ENCODE measurements at regions not wholly inside any gene's neighbourhood (a gene's known extent, or its start where the extent isn't known, plus 50 kb on each side); places are given as distances from the start of the nearest gene placed in this dataset.

DNA sequence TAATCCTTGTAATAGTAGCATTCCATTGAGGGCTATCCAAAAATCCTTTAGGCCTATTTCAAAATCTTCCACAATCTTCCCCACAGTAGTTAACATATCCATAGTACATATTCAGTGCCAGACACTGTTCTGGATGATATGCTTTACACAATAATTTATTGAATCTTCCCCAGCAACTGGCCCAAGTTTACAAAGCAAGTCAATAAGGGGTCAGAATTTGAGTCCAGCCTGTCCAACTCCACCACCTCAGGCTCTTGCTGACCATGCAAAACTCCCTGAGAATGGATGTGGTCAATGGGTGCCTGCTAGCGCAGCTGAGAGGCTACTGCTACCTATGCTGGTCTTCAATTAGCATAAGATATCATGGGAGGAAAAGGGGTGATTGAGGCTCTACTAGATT, 529.6 kb downstream of the FGF9 start:
- Histone ChIP-seq H3K27me3 (ENCODE audit: control insufficient read depth, insufficient read depth, low read length) (no peaks in the 10 kb centered on the region), H3K9me3 (ENCODE audit: control insufficient read depth, insufficient read depth, low read length) (no peaks in the 10 kb centered on the region), H3K4me3 (ENCODE audit: low read depth, low read length) (no peak overlapping the region), H3K27ac (ENCODE audit: low read depth, low read length) (no peak overlapping the region)
- TF ChIP-seq, protein P1, sequence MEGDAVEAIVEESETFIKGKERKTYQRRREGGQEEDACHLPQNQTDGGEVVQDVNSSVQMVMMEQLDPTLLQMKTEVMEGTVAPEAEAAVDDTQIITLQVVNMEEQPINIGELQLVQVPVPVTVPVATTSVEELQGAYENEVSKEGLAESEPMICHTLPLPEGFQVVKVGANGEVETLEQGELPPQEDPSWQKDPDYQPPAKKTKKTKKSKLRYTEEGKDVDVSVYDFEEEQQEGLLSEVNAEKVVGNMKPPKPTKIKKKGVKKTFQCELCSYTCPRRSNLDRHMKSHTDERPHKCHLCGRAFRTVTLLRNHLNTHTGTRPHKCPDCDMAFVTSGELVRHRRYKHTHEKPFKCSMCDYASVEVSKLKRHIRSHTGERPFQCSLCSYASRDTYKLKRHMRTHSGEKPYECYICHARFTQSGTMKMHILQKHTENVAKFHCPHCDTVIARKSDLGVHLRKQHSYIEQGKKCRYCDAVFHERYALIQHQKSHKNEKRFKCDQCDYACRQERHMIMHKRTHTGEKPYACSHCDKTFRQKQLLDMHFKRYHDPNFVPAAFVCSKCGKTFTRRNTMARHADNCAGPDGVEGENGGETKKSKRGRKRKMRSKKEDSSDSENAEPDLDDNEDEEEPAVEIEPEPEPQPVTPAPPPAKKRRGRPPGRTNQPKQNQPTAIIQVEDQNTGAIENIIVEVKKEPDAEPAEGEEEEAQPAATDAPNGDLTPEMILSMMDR (IDR thresholded peaks at IDR 0.05; ENCODE audit: low read depth, low read length) = no peak
- ChIA-PET CTCF (no interaction called here), POLR2A (no interaction called here)
- DNase-seq (ENCODE audit: low read depth, low spot score) = no peak

DNA sequence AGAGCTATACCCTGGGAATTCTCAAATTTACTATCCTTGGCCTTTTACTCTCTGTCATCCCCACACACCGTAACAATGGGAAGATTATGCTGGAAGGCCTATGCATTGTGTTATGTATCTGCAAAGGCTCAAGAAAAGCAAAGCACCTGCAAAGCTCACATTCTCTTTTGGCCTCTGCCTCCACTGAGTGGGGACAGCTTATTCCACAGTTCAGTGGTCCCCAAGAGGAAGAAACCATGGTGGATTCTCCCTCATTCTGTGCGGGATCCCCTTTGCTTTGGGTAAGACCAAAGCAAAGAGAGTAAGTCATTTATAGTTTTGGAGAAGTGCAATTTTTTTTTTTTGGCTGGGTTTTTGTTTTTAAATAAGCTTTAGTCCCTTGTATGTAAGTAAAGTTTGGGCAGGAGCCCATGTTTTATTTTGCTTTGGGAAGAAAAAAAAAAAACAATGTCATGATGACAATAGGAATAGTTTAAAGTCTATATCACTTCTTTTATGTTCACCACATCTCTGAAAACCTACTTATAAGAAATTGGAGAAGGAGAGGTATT, 530.6 kb downstream of the FGF9 start:
- TF ChIP-seq, protein P1 (IDR thresholded peaks at IDR 0.05; ENCODE audit: low read depth, low read length) = no peak
- ChIA-PET POLR2A (no interaction called here), CTCF (no interaction called here)
- Histone ChIP-seq H3K27ac (ENCODE audit: low read depth, low read length) (no peak overlapping the region), H3K4me3 (ENCODE audit: low read depth, low read length) (no peak overlapping the region), H3K9me3 (ENCODE audit: control insufficient read depth, insufficient read depth, low read length) (no peaks in the 10 kb centered on the region), H3K27me3 (ENCODE audit: control insufficient read depth, insufficient read depth, low read length) (no peaks in the 10 kb centered on the region)
- DNase-seq (ENCODE audit: low read depth, low spot score) = no peak

DNA sequence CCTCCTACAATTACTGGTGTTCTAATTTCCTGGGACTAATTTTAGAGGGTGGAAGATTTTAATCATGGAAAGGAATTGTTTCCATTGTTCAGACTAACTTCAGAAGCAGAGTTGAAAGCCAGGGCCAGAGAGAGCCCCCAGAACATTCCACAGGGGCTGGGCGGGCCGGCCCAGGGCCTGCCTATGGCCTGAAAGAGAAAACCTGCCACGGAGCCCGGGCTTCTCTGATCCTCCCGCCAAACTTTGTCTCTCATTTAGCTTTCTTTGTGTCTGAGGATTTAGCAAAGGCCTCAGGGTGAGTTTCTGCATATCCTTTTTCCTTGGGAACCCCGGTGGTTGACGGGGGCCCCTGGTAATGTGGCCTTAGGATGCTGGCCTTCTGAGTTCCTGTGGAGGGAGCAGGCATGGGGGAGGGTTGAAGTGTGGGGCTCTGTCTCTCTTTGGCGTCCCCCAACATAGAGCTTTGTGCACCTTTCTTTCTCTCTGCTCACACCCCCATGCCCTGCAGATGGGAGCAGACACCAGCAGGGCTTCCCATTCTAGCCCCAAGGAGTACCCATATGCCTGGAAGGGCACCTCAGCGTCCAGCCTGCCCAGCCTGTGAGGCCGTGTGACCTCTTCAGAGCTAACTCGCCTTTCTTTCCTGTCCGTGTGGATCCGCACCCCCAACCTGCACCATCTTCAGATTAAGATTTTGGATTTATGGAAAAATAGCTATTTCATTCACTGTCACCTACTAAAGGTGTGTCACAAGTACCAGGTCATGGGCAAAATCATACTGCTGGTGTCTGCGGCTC, 539.5 kb downstream of the FGF9 start:
- H3K27me3 ChIP-seq (ENCODE audit: control insufficient read depth, insufficient read depth, low read length) = no peaks in the 10 kb centered on the region
- POLR2A ChIA-PET = no interaction called here
- H3K27ac ChIP-seq (ENCODE audit: low read depth, low read length) = no peak overlapping the region
- CTCF ChIA-PET = no interaction called here
- H3K9me3 ChIP-seq (ENCODE audit: control insufficient read depth, insufficient read depth, low read length) = peaks cover 11% of the 10 kb centered on the region; the same call in 1 of the 2 replicates
- H3K4me3 ChIP-seq (ENCODE audit: low read depth, low read length) = no peak overlapping the region
- TF ChIP-seq, protein P1 (IDR thresholded peaks at IDR 0.05; ENCODE audit: low read depth, low read length) = no peak
- no peak for DNase-seq (ENCODE audit: low read depth, low spot score)

DNA sequence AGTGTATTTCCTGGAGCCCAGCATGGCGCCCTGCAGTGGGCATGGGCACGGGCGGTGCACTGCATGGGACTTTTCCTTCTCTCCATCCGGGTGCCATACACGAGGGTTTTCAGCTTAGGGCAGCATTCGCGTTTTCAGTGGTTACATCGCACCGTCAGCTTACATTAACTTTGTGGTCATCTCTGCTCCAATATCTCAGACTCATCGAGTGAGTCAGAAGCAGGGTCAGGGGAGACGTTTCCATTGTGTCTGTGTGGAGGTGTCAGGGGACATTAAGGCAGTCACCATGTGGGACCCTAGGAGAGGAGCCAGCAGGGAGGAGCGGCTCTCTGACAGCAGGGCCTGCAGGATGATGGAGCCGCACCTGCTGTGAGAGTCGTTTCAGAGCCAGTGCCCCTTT, 541.0 kb downstream of the FGF9 start:
- H3K9me3 ChIP-seq (ENCODE audit: control insufficient read depth, insufficient read depth, low read length) = peaks cover 11% of the 10 kb centered on the region; the same call in 1 of the 2 replicates
- CTCF ChIA-PET = no interaction called here
- H3K27me3 ChIP-seq (ENCODE audit: control insufficient read depth, insufficient read depth, low read length) = no peaks in the 10 kb centered on the region
- TF ChIP-seq, protein P1 (IDR thresholded peaks at IDR 0.05; ENCODE audit: low read depth, low read length) = no peak
- H3K27ac ChIP-seq (ENCODE audit: low read depth, low read length) = no peak overlapping the region
- POLR2A ChIA-PET = no interaction called here
- DNase-seq (ENCODE audit: low read depth, low spot score) = no peak
- no peak overlapping the region for H3K4me3 ChIP-seq (ENCODE audit: low read depth, low read length)

DNA sequence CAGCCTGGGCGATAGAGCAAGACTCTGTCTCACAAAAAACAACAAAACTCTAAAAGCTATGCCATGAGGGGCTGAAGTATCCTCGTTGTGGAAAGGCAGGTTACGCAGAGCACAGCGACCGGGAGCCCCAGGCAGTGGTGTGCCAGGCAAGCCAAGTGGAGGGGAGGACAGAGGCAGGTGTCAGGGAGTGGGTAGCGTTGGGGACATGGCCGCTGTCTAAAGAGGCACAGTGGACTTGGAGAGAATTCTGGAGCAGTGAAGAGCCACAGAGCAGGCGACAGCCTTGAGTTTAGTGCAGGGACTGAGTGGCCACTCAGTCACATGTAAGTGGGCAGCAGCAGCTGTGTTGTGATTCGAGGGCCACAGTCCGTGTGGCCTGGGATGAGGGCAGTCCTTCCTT, 541.7 kb downstream of the FGF9 start:
- H3K27ac ChIP-seq (ENCODE audit: low read depth, low read length) = no peak overlapping the region
- no peak for DNase-seq (ENCODE audit: low read depth, low spot score)
- H3K4me3 ChIP-seq (ENCODE audit: low read depth, low read length) = no peak overlapping the region
- no peaks in the 10 kb centered on the region for H3K27me3 ChIP-seq (ENCODE audit: control insufficient read depth, insufficient read depth, low read length)
- POLR2A ChIA-PET = no interaction called here
- TF ChIP-seq, protein P1 (IDR thresholded peaks at IDR 0.05; ENCODE audit: low read depth, low read length) = no peak
- CTCF ChIA-PET = interaction anchor here (1.5 kb wide), 1 partner anchor 574 kb away, joined by 3 read pairs; no protein-coding TSS in a partner anchor
- peaks cover 11% of the 10 kb centered on the region; the same call in 1 of the 2 replicates for H3K9me3 ChIP-seq (ENCODE audit: control insufficient read depth, insufficient read depth, low read length)

Data from AG04450 (cell line).